NCI-H2081 (cell line): ENCODE measurements at regions not wholly inside any gene's neighbourhood (a gene's known extent, or its start where the extent isn't known, plus 50 kb on each side); places are given as distances from the start of the nearest gene placed in this dataset.

ENCODE experiments used
- DNase-seq, 2 experiments: peaks; one replicate each; lab custom pipeline; 2025; lab: John Stamatoyannopoulos, UW

DNA sequence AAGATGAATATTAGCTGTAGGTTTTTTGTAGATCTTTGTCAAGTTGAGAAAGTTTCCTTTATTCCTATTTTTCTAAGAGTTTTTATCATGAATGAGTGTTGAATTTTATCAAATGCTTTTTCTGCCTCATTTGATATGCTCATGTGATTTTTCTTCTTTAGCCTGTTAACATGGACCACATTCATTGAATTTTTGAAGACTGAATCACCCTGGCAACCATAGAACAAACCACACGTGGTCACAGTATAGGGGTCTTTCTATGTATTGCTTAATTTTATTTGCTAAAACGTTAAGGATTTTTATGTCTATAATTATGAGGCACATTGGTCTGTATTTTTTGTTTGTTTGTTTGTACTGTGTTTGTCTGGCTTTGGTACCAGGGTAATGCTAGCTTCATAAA, 201.7 kb upstream of the CWC22 start:
- DNase-seq, result no peak

DNA sequence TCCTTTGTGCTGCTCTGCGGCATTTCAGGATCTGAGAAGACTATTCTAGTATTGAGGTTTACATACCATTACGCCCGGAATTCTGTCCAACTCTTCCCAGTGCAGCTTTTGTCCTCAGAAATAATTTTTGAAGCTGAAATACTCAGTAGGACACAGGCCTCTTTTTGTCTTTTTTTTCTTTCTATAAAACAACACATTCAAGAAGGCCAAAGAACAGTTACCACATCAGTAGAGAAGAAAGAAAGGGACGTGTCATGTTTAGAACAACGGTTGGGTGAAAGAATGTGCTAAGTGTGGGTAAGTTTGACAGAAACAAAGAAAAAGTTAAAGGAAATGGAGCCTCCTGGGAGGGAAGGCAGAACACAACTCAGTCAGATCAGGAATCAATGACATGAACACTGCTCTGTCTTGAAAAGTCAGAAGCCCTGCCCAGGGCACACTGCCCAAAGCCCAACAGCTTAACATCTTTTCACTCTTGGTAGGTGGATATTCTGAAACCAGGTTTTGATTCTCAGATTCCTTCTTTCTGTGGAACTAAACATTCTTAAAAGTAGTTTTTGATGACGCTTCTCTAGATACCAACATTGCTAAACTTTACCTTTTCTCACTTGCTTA, 198.6 kb upstream of the CWC22 start:
- no peak for DNase-seq

DNA sequence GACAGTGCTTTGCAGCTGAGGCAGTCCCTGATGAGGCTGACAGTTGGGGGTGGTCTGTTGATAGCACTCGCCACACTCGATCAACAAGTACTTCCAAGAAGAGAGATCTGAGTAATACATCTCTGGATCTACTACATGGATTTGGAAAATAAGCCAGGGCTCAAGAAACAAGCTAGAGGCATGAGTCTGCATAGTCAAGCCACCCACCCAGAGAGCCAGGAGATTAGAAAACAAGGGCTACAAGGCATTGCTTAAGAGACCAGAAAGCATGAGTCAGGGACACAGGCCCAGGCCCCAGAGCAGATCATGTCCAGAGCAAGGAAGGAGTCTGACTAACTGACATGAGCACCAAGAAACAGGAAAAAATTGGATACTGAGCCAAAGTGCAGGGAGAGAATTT, 196.9 kb upstream of the CWC22 start:
- DNase-seq, result no peak

DNA sequence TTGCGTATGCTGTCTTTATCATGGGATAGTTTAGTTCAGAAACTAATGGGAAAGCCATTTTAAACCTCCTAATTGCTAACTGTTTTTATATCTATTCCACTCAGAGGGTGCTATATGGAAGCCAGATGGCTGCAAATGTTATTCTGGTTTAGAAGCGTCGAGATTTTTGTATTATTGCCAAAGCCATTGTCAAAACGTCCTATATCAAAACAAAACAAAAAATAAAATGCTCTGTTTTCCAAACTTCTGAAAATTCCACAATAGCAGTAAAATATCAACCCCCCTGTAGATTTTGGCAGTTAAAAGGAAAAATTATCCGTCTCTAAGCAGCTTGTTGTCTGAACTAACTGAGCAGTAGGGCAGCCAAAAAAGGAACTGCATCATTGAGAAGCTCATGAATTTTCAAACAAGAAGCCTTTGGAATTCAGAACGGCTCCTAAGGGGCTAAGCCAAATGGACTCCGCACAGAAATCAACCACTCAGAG, 195.4 kb upstream of the CWC22 start:
- no peak for DNase-seq

DNA sequence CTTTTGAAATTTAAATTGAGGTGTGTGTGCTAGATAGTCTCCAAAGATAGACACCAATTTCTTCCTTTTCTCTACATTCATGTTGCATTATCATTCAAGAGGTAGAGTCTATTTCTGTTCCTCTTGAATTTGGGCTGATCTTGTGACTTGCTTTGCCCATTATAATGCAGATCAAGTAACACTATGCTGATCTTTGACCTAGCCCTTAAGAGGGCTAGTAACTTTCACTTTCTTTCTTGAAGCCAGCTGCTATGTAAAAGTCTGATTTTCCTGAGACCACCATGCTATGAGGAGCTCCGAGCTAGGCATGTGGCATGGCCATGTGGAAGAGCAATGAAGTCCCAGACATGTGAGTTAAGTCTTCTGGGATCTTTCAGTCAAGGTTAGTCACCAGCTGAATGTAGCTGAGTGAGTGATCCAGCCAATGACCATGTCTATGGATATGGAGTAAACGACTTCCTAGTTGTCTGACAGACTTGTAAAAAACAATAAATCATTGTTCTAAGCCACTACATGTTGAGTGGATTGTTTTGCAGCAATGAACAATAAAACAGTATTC, 189.4 kb upstream of the CWC22 start:
- no peak for DNase-seq

DNA sequence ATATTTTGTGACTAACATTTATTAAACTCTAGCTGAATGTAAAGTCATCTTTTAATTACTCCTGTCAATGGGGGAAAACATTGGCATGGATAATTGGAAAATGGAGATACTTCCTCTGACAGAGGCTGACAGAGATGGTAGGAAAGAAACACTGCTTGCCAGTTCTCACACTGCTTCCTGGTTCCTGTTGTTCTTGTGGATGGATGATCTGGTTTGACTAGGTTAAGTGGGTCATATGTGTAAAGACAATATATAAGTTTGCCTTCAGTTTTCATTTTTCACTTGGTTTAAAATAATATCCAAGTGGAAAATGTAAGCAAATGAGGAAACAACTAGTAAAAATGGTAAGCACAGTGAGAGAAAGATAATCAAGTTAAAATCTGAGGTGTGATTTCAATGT, 188.8 kb upstream of the CWC22 start:
- DNase-seq, result no peak

DNA sequence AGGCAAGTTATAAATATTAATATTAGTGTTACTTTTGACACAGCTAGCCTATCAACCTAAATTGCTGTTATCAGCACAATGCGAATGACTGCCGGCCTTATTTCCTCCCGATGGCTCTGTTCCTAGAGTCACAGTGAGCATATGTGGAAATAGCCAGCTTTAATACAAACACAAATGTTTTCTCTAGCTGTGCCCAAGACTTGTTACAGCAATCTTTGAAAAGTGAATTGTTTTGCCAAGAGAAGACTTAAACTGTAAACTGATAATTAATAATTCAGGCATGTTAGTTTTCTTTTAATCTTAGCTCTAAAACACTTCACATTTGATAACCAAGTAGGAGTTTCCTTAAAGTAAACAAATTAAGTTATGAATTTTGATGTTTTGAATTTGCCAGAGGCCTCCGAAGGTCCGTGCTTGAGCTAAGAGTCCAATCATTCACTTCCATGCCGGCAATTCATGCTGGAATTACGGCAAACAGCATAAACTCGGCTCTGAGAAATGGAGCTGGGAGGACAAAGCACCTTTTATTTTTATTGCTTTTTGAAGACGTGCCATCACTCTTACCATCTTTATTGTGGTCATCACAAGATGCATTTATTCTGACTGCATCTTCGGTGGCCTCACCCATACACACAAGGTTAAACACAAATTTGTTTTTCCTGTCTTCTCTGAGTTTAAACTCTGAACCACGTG, 184.5 kb upstream of the CWC22 start:
- no peak for DNase-seq

DNA sequence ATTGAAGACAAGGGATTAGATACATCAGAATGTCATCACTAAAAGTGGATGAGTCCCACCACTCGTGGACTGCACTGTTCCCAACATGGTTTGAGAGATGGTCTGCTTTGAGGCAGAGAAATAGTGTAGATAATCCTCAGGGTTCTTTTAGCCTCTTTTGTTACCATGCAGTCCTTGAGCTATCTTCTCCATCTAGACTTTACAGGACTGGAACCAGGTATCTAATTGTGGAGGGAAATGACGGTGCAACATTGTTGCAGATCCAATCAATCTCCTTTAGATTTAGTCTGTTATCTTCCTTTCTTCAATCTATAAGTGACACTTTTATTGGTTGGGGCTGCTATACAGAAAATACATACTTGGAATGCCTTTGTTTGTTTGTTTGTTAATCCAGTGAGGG, 183.8 kb upstream of the CWC22 start:
- DNase-seq, result no peak

DNA sequence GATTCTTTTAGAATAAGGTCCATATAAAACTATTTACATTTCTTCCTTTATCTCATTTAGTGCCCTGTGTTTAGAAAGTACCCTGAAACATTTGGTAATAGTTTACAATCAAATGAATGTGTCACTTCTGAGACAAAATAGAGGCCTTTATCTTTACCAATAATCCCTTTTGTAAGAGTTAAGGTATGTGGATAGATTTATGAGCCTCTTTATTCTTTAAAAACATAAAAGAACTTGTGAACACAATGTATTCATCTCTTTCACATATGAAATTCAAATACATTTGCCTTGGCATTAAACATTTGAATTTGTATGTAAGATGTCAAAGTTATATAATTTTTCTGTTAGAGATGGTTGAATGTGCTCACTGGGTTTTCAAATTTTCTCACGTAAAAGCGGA, 180.5 kb upstream of the CWC22 start:
- no peak for DNase-seq

DNA sequence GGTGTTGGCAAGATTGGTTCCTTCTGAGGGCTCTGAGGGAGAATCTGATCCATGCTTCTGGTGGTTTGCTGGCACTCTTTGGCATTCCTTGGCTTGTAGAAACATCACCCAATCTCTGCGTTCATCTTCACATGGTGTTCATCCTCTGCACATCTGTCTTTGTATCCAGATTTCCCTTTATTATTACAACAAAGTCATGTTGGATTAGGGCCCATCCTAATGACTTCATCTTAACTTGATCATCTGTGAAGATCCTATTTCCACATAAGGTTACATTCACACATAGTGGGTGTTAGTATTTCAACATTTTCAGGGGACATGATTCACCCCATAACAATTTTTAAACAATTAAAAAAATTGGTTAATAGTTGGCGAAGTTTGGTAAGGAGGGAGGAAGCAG, 177.4 kb upstream of the CWC22 start:
- DNase-seq, result no peak

DNA sequence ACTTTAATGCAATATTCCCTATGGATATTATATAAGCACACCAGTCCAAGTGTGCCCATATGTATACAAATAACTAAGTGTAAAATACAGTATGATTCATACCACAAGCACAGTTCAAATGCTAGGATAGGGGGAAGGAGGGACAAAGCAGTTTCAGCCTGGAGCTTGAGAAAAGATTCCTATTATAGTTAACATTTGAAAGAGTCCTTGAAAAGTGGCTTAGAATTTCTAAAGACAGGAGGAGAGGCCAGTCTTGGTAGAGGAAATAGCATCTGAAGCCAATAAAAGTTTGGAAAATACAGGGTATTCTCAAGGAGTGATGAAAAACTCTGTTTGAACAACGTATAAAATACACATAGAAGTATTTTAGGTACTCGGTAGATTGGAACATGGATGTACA, 173.4 kb upstream of the CWC22 start:
- DNase-seq, result no peak

DNA sequence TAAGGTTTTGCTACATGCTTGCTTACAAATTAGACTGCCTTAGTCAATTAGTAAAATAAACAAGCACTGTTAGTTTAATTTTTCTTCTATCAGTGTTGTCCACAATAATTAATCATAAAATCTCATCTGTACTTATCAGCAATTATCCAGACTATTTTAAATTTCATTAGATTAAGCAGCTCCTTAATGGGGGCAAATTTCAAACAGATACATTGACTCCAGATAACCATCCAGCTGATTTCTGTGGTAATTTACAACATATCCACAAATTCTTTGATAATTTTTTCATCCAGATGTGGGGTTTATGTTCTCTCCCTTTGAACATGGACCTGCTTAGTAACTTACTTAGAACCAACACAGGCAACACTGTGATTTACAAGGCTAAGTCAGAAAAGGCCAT, 170.4 kb upstream of the CWC22 start:
- no peak for DNase-seq

DNA sequence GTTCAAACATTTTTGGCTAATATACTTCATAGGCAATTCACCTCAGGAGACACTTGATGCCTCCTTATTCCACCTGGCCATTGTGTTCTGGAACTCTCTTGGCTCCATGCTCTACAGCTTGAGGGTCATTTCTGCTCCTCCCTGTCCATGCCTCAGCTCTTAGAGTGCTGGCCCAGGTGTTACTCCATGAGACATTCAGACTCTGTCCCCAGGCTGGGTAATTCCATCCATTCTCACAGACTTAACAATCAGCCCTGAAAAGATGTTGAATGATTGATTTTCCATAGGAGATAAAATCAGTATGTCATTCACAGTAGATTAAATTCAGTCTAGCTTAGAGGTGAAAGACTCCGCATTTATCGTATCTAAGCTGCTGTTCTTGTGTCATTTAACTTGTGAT, 168.6 kb upstream of the CWC22 start:
- no peak for DNase-seq

DNA sequence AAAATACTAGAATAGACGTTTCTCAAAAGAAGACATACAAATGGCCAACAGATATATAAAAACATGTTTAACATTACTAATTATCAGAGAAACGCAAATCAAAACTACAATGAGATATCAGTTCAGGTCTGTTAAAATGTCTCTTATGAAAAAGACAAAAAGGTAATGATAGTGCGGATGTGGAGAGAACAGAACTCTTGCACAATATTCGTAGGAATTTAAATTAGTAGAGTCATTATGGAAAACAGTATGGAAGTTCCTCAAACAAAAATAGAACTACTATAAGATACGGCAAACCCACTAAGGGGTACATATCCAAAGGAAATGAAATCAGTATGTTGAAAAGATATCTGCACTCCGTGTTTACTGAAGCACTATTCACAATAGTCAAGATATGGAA, 167.5 kb upstream of the CWC22 start:
- DNase-seq, result no peak

DNA sequence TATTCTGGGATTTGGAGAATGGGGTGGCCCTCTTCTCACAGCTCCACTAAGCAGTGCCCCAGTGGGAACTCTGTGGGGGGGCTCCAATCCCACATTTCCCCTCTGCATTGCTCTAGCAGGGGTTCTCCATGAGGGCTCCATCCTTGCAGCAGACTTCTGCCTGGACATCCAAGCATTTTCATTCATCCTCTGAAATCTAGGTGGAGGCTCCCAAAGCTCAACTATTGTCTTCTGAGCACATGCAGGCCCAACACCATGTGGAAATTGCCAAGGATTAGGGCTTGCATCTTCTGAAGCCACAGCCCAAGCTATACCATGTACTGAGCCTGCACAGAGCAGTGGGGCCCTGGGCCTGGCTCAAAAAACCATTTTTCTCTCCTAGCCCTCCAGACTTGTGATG, 162.4 kb upstream of the CWC22 start:
- no peak for DNase-seq

DNA sequence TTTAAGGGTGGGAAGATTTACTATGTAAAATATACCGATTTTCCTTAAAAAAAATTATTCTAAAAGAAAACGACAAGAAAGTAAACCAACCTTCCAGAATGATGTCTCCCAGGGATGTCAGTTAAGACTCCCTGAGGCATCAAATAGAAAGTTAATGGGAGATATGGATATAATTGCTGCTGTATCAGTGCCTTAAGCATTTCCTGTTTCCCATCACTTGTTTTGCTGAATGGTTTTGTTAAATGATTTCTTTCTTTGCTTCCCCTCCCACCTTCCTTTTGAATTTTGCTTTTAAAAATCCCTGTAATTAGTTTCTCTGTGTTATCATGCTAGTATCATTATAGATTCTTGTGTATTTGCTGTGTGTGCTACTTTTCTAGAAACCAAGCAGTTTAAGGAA, 154.3 kb upstream of the CWC22 start:
- DNase-seq, result no peak

DNA sequence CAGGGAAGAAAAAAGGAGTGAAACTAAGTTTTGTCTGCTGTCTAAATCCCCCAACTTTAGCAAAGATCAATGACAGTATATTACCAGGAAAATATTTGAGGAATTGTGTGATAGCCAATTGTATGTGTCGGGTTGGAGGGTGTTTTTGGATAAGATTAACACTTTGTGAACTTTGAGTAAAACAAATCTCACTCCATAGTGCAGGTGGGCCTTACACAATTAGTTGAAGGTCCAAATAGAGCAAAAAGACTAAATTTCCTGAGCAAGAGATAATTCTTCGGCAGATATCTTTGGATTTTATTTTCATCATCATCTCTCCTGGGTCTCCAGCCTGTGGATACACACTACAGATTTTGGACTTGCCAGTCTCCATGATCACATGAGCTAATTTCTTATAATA, 152.8 kb upstream of the CWC22 start:
- DNase-seq, result no peak

DNA sequence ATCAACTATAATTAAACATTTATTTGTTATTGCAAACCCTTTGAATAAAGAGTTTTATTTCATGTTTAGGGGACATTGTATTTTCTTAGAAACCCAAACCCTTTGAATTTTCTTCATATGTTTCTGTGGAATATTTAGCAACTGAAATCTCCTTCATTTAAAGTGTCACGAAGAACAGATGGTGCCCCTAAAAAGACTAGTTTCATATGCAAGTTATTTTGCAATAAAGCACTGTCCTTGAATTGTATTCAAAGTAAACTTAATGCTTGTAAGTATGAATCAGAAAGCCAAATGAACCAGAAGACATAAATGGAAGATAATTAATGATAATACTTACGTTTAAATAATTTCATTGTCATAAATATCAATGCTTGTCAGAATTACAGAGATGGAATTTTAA, 151.9 kb upstream of the CWC22 start:
- DNase-seq, result no peak

DNA sequence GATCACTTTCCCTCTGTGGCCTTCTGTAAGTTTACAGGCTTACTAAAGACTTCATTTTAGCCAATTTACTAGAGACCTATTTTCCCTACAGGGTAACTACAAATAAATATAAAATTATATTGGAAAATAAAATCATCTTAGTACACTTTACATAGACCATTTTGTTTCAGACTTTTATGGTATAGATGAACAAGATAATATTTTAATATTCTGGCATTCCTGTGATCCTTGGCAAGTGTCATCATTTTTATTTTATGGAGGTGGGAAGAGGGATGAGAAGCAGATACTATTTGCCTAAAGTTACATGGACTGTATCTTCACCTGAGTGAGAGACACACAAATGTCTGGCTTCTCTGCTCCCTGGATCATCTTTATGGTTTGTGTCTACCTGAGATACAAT, 149.6 kb upstream of the CWC22 start:
- DNase-seq, result no peak

DNA sequence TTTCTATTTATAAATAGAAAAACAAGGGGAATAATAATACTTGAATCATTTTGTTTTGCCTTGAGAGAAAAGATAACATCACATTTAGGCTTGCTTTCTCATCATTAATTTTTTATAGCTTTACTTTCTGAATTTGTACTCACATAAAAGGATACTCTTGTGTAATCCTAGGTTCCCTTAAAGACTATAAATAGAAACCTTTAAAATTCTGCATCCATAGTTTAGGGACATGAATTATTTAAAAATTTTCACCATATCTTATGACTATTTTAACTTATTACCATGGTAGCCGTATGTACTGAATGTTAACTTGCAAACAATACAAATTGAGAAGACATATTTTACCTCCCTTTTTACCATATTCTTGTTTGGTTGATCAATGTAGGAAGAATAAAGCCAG, 143.5 kb upstream of the CWC22 start:
- no peak for DNase-seq

DNA sequence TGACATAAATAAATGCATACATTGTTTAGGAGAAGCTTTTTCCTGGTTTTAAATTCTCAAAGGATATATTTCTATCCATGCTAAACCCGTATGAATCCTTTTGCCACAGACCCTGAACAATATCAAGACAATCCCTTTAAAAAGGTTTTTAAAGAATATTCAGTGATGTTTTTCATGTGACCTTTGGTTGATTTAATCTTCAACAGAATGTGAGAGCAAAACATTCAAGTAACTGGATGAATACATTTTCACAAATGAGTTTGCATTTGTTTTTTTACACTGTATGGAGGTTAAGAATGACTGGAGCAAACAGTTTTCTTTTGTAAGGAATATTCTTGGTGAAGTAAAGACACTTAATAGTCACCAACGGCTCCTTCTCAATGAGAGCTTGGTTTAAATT, 139.4 kb upstream of the CWC22 start:
- DNase-seq, result no peak

DNA sequence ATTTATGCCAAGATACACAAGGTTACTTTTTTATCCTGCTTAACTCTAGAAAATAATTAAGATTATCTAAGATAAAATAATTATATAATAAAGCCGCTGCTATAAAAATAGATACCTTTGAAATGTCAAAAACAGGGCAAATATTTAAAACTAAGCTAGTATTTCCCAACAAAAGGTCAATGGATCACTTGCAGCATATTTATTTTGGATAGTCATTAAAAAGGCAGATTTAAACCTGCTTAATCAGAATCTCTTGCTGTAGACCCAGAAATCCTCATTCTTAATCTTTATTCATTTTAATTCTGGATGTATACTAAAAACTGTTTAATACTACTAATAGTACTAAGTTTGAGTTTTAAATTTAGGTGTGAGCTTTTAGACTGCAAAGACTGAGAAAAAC, 139.0 kb upstream of the CWC22 start:
- no peak for DNase-seq

DNA sequence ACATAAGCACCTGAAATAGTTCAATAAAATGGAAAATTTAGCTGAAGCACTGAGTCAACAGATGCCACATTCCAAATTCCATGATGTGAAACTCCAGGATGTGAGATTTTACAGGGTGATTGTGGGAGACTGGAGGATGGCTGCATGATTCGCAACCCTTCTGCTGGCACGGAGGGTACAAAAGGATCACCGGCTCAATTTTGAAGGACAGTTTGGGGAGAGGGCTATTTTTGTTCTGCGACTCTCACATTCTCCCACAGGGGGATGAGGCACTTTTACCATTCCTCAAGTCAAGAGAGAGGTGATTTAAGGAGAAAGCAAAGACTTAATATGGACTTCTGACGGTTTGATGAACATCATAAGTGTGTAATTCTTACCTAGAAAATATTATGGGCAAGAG, 138.1 kb upstream of the CWC22 start:
- DNase-seq, result no peak

DNA sequence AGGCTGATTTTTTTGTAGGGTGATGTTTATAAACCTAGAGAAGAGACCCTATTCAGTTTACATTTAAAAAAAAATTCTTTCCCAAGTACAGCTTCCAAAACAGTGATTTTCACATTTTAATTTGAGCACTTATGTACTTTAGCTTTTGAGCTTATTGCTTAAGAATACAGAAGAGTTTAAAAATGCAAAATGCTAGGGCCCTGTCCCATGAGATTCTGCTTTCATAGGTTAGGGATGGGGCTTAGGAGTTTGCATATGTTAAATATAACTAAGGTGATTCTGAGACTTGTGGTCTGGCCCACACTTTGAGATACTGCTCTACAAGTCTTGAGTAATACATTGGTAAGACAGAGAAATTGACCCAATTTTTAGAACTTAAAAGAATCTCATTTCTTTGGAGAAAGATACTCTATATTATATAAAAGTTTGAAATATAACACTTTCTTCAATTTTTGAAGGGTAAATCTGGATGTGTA, 137.3 kb upstream of the CWC22 start:
- no peak for DNase-seq
